ENCODE measurements at regions not wholly inside any gene's neighbourhood (a gene's known extent, or its start where the extent isn't known, plus 50 kb on each side); places are given as distances from the start of the nearest gene placed in this dataset.
"Not testable (repeated sequence)": the region's sequence is repeated elsewhere in the genome, so short reads cannot be mapped to it uniquely, and the experiment has no call there.

- no peak for DNase-seq
Measured at GRCh38 chr12:68428211-68428610, 96.0 kb upstream of the MDM1 start.

GRCh38 chr12:68428724-68429501, 96.8 kb upstream of the MDM1 start:
- no peak for DNase-seq

GRCh38 chr12:68429696-68430095, 97.5 kb upstream of the MDM1 start:
- DNase-seq: no peak

GRCh38 chr12:68431786-68432185, 99.6 kb upstream of the MDM1 start:
- DNase-seq: no peak

- no peak for DNase-seq
Measured at GRCh38 chr12:68432622-68433021, 100.5 kb upstream of the MDM1 start.

GRCh38 chr12:68434391-68435298, 102.5 kb upstream of the MDM1 start:
- DNase-seq: no peak

GRCh38 chr12:68435299-68435637, 103.1 kb upstream of the MDM1 start:
- no peak for DNase-seq

GRCh38 chr12:68435816-68436215, 103.7 kb upstream of the MDM1 start:
- DNase-seq: no peak

GRCh38 chr12:68438601-68439000, 106.4 kb upstream of the MDM1 start:
- no peak for DNase-seq

- no peak for DNase-seq
Measured at GRCh38 chr12:68439368-68440045, 107.3 kb upstream of the MDM1 start.

GRCh38 chr12:68440068-68440581, 108.0 kb upstream of the MDM1 start:
- no peak for DNase-seq

- DNase-seq: no peak
Measured at GRCh38 chr12:68441167-68441566, 109.0 kb upstream of the MDM1 start.

GRCh38 chr12:68442353-68442972, 110.3 kb upstream of the MDM1 start:
- not testable (repeated sequence) for DNase-seq

- DNase-seq: not testable (repeated sequence)
Measured at GRCh38 chr12:68443695-68444094, 111.5 kb upstream of the MDM1 start.

- no peak for DNase-seq
Measured at GRCh38 chr12:68445824-68446223, 113.7 kb upstream of the MDM1 start.

GRCh38 chr12:68446384-68446783, 114.2 kb upstream of the MDM1 start:
- DNase-seq: no peak

- no peak for DNase-seq
Measured at GRCh38 chr12:68446901-68447796, 115.0 kb upstream of the MDM1 start.

GRCh38 chr12:68447797-68448260, 115.7 kb upstream of the MDM1 start:
- no peak for DNase-seq

- no peak for DNase-seq
Measured at GRCh38 chr12:68449196-68449595, 117.0 kb upstream of the MDM1 start.

- no peak for DNase-seq
Measured at GRCh38 chr12:68450947-68451260, 118.7 kb upstream of the MDM1 start.

- DNase-seq: no peak
Measured at GRCh38 chr12:68451261-68452077, 119.3 kb upstream of the MDM1 start.
